GM19035 (cell line): ENCODE measurements at regions not wholly inside any gene's neighbourhood (a gene's known extent, or its start where the extent isn't known, plus 50 kb on each side); places are given as distances from the start of the nearest gene placed in this dataset.

ENCODE experiments used
- ATAC-seq: cut with Tn5 transposase; IDR thresholded peaks from one replicate; pipeline ENCODE4 v1.9.1; 2021; ENCODE audit not compliant: unreplicated experiment

DNA sequence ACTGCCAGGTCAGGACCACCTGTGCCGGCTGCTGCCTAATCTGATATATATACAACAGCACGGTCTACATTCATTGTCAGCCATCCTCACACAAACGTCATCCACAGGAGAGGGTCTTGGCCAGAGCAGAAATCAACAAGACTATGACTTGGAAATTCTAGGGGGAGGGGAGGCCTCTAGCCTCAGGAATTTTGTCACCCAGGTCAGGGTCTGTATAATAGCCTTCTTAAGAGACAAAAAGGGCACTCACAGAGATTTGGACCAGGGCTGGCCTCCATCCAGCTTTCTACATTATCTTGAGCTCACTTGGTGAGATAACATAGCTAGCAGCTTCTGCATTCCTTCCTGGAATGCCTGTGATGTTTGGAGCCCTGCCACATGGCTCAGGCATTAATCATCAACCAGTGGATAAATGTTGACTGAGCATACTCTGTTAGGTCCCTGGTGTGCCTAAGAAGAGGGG lies 50.4 kb upstream of the CTIF start:
- ATAC-seq: no peak

DNA sequence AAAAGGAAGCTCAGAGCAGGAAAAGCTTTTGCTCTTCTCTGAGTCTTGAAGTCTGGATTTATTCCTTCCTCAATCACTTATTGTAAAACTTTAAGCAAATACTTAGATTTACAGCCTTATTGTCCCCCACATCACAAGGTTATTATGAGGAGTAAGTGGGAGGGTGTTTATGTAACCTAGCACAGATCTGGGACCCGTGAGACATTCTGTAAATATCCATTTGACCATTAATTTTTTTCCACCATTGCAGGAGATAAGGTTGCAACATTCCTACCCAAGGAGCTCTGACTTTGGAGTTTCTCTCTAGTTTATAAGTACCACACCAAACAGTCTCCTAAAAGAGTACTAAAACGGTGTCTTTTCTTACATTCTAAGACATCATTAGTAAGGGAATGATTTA lies 52.1 kb upstream of the CTIF start:
- ATAC-seq: no peak

DNA sequence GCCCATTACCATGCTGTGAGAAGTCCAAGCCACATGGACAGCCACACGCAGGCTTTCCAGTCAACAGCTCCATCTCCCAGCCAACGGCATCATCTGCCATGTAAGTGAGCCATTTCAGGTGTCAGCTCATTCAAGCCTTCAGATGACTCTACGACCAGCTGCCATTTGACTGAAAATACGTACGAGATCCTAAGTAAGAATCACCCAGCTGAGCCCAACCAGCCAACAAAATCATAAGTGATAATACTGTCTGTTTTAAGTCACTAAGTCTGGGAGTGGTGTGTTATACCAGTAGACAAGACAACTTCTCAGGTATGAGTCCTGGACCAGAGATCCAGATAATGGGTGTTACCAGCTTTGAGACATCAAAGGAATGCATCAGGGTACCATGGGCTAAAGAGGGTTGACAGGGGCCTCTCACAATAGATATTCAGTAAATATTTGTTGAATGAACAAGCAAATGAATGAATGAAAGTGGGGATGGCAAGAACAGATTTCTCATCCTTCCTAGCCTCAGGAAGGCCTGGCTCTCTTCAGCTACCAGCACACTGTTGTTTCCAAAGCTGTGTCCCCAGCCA lies 52.9 kb upstream of the CTIF start:
- ATAC-seq: no peak

DNA sequence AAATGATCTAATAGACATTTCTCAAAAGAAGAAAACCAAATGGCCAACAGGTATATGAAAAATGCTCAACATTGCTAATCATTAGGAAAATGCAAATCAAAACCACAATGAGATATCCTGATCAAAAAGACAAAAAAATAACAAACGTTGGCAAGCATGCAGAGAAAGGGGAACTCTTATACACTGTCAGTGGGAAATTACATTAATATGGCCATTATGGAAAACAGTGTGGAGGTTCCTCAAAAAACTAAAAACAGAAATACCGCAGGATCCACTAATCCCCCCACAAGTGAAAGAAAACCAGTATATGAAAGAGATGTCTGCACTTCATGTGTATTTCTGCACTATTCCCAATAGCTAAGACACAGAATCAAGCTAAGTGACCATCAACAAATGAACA lies 57.7 kb upstream of the CTIF start:
- ATAC-seq: no peak

DNA sequence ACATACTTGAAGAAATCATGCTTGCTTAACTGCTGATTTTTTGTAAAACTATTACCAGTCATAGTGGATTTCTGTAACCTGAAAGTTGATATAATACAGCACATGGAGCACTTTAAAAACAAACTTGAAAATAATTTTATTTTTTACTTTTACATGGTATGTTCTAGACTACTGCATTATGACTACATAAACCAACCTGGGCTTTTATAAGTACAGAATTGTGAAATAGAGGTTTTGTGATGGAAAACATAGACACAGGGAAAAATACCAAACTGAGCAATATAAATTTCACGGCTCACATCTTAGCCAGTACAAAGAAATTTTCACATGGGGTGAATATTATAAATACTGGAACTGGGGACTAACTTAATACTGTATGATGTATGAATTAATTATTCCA lies 59.3 kb upstream of the CTIF start:
- ATAC-seq: no peak

DNA sequence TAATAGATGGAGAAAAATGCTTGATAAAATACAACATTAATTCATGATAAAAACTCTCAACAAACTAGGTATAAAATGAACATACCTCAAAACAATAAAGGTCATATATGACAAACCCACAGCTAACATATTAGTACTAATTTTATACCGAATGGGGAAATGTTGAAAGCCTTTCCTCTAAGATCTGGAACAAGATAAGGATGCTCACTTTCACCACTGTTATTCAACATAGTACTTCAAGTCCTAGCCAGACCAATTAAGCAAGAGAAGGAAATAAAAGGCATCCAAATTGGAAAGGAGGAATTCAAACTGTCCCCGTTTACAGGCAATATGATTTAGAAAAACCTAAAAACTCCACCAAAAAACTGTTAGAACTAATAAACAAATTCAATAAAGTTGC lies 61.5 kb upstream of the CTIF start:
- ATAC-seq: no peak

DNA sequence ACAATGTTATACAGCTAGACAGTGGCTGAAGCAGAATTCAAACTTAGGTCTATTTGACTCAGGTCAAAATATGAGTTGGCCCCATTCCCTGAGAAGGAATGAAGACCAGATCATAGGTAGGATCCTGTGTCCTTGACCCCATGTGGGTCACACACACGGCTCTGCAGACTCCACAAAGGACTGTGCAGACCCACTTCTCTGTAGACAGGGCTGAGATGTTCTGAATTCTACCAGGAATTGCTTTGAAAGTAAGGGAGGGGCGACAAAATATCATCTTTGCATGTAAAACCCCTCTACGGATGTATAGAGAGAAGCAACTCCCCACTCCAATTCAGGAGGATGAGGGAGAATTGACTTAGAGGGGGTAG lies 62.3 kb upstream of the CTIF start:
- no peak for ATAC-seq

DNA sequence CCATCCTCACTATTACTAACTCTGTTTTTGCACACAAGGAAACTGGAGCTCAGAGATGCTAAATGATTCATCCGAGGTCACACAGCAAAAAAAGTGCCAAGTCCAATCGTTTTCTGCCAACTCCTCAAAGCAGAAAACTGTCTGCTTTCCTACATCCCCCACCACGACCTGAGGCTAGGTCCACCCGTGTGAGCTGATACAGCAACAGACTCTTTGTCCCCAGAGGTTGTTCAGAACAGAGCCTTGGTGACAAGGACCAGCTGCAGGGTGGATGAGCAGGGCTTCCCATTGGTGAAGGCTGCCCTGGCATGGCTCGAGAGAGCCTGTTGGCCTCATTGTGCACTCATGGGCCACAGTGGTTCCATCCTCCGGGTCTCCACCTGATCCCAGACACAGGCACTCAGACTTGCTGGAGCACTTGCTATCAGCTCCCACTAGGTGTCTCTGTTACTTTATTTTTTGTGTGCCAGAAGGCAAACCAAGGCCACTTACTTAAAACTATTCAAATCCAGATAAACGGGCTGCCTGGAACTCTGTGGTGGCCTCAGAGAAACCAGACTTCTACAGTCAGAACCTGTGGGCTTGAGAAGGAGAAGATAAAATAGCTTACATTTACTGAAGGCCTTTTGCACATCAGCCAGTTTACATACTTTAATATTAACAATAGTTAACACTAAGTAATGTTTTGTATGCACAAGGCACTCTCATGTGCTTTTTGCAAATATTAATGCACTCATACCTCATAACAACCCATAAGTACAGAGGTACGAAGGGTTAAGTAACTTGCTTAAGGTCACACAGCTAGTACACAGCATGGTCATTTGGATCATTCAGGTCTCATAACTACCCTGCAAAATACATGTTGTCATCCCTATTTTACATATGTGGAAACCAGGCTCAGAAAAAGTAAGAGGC lies 62.9 kb upstream of the CTIF start:
- ATAC-seq: peak; percentile 47

DNA sequence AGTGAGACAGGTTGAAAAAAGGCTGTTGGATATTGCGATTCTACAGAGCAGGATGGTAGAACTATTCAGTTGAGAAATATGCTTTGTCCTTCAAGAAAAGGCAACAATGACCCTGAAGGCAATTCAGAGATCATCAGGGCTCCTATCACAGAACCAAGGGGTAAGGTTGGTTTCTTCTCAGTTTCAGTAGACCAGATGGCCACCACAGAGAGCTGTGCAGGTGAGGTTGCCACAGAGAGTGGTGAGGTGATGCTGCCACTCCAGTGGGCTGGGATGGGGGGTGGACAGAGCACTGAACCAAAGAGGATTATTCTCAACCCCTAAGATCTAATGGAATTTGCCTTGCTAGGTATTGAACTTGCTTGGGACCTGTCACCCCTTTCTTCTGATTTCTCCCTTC lies 64.6 kb upstream of the ZBTB7C start:
- no peak for ATAC-seq

DNA sequence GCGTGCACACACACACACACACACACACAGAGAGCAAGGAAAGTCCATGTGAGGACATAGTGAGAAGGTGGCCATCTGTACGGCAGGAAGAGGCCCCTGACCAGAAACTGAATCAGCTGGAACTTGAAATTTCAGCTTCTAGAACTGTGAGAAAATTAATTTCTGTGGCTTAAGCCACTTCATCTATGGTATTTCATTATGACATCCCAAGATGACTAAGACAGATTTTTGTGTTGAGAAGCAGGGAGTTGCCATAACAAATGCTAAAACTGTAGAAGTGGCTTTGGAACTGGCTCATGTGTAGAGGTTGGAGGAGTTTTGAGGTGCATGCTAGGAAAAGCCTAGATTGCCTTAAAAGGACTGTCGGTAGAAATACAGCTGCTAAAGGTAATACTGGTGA lies 63.4 kb upstream of the ZBTB7C start:
- ATAC-seq: no peak

DNA sequence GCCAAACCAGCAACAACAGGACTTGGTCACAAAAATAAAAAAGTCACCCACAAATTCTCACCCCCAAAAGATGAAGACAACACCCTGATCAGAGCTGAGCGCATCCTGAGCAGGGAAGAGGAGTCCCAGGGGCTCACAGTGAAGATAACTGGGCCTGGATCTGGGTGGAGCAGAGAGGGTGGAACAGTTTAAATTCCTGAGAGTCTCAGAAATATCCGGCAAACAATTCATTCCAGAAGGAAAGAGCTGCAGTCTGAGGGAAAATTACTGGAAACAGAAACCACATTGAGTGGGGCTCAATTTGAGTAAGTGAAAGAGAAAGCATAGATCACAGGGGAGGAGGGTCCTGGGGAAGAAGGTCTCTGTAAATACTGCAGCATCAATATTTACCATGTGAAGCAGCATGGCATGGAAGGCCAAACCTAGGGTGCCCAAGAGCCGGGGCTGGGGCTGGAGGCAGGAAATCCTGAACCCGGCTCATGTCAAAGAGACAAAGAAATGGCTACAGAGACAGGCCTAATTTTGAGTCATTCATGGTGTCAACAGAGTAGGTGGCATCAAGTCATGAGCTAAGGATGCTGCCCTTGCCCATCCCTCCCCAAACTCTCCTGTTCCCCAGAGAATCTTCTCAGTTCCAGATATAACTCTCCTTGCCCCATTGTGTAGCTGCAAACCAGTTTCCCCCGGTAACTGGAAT lies 61.4 kb upstream of the ZBTB7C start:
- ATAC-seq: no peak

DNA sequence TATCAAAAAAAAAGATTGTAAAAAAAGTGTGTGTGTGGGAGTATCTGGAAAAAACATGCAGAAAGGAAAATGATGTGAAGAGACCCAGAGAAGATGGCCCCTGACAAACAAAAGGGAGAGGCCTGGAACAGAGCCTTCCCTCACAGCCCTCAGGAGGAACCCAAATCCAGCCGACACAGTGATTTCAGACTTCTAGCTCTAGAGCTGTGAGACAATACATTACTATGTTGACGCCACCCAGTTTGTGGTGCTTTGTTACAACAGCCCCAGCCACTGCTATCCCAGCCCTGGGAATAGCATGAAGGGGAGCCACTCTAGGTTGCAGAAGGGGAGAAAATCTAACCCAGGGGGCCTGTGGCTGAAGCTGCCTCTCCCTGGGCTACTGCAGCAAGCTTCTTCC lies 59.0 kb upstream of the ZBTB7C start:
- no peak for ATAC-seq

DNA sequence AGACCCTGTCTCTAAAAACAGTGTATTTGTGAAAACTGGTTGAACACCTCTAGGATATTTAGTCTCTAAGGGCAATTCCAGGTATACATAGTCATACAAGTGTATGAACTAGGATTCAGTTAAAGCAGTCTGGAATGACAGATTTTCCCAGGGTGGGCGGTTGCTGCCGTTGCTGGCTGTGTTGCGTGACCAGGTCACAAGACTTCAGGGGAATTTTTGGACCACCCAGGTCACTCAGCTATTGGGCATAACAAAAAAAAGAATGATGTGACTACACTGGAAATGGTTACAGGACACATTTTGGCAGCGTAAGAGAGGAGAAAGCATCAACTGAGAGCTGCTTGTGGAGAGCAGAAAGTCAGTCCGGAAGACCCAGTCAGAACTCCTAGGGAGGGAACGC lies 58.0 kb upstream of the ZBTB7C start:
- ATAC-seq: no peak

DNA sequence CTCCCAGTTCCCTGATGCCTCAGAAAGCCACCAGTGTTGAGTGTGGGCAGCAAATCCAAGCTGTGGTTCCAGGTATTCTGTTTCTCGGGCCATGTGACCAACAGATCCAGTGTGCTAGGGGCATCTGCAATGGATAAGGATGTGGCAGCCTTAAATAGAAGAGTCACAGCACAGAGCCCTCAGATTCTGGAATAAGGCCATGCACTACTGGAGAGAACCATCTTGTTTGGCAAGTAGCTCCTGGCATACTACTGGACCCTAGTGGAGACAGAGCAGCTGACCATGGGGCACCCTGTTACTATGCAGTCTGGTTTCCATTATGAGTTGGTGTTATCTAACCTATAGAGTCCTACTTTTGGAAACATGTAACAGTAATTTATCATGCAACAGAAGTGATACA lies 53.3 kb upstream of the ZBTB7C start:
- no peak for ATAC-seq

DNA sequence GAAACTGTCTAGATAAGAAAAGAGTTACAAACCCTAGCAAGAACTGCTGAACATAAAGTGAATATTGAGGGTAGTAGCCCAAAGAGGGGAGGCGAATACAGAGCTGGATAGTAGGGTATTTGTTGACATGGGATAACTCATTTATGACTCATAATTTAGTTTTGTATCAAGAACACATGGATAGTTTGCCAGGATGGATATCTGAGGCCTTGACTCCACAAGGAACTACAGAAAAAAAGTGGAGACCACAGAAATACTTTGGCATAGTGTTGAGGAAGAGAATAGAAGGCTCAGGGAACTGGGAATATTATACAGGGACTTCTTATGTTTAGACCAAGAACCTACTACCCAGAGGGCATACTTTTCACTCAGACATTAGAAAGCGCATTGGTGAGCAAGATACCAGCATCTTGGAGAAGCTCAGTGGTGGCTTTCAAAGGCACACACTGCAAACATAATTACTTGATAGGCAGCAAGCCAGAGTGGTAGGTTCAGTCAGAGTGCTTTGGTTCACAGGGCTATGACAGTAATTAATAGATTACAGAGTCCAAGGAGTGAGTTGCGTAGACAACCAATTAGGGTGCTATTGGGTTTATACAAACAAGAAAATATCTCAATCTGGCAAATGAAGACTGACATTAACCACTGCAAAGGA lies 51.9 kb upstream of the ZBTB7C start:
- ATAC-seq: no peak

DNA sequence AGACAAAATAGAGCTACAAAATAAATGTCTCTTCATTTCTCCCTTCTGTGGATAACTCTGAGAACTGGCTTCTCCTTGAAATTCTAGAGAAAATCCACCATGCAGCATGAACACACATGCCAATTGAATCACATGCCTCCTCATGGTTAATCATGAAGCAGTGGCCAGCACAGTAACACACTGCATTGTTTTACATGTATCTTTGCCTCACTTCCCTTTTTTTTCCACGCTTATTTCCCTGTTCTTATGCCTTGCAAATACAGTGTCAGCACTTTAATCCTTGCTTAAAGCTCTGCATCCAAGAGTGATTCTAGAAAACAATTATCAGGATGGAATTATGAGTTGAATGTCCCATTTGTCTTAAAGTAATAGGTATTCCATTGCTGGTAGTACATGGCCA lies 50.3 kb upstream of the ZBTB7C start:
- ATAC-seq: no peak

DNA sequence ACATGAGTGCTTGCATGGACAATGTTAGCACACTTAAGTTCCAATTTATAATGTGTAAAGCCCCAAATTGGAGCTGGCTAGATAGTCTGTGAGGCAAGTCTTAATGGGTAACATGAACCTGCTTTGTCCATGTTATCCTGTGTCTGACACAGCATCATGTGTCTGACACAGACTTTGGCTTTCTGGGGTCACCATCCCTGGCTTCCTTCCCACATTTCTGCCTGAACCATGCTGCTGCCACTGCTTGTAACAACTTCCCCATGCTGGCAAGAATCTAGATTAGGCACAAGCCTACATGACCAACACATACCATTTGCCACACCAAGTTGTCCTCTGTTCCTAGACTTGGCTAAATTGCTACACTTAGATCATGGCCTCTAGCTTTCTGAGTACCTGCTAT lies 49.8 kb upstream of the ZBTB7C start:
- ATAC-seq: no peak
